ENCODE measurements at regions not wholly inside any gene's neighbourhood (a gene's known extent, or its start where the extent isn't known, plus 50 kb on each side); places are given as distances from the start of the nearest gene placed in this dataset.

DNA sequence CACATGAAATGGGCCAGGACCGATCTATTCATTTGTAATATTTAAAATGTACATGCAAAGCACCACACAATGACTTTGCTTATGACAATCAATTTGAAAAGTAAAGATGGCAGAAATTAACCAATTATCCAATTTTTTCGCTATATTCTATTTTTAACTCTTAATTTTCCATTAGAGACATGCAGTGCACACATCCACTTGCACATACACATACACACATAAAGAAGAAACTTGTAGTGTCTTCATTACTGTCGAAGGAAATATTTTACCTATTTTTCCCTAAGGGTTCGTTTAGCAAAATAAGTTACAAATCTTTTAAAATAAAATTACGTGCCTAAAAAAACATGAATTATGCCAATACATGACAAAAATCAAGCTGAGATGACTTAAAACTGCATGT, 194.3 kb upstream of the MDFIC2 start:
- intact Hi-C loops (cut with micrococcal nuclease; ENCODE audit: unreplicated experiment): no loop called here
- no peak for DNase-seq
- TF ChIP-seq, protein P1, sequence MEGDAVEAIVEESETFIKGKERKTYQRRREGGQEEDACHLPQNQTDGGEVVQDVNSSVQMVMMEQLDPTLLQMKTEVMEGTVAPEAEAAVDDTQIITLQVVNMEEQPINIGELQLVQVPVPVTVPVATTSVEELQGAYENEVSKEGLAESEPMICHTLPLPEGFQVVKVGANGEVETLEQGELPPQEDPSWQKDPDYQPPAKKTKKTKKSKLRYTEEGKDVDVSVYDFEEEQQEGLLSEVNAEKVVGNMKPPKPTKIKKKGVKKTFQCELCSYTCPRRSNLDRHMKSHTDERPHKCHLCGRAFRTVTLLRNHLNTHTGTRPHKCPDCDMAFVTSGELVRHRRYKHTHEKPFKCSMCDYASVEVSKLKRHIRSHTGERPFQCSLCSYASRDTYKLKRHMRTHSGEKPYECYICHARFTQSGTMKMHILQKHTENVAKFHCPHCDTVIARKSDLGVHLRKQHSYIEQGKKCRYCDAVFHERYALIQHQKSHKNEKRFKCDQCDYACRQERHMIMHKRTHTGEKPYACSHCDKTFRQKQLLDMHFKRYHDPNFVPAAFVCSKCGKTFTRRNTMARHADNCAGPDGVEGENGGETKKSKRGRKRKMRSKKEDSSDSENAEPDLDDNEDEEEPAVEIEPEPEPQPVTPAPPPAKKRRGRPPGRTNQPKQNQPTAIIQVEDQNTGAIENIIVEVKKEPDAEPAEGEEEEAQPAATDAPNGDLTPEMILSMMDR (IDR thresholded peaks at IDR 0.05; ENCODE audit: insufficient read depth in 1 of 2, low read depth in 1 of 2, low read length in 1 of 2, severe bottlenecking in 1 of 2, unreplicated experiment in 1 of 2): no peak
- H3K4me1 ChIP-seq: no peaks in the 10 kb centered on the region
- no peaks in the 10 kb centered on the region for H3K36me3 Mint-ChIP-seq (ENCODE audit: insufficient read depth, unreplicated experiment)
- H3K4me1 Mint-ChIP-seq (ENCODE audit: low read depth, unreplicated experiment): no peaks in the 10 kb centered on the region
- H3K27me3 ChIP-seq (replicated peaks; ENCODE audit: control insufficient read depth, insufficient read depth, low read length): no peaks in the 10 kb centered on the region
- H3K9me3 Mint-ChIP-seq (ENCODE audit: unreplicated experiment): no peaks in the 10 kb centered on the region
- H3K36me3 ChIP-seq (ENCODE audit: control insufficient read depth, insufficient read depth, low read length): no peaks in the 10 kb centered on the region
- H3K27ac Mint-ChIP-seq (ENCODE audit: unreplicated experiment): no peak overlapping the region
- POLR2A ChIA-PET: no interaction called here
- BruUV-seq (replicated peaks): no TSS peak
- no peaks in the 10 kb centered on the region for H3K9me3 ChIP-seq
- peaks cover 15% of the 10 kb centered on the region for H3K27me3 Mint-ChIP-seq (ENCODE audit: insufficient read depth, unreplicated experiment)
- CTCF ChIA-PET: no interaction called here
- no peak overlapping the region for H3K4me3 Mint-ChIP-seq (ENCODE audit: unreplicated experiment)
- no peak overlapping the region for H3K4me3 ChIP-seq (ENCODE audit: low read depth, low read length)

DNA sequence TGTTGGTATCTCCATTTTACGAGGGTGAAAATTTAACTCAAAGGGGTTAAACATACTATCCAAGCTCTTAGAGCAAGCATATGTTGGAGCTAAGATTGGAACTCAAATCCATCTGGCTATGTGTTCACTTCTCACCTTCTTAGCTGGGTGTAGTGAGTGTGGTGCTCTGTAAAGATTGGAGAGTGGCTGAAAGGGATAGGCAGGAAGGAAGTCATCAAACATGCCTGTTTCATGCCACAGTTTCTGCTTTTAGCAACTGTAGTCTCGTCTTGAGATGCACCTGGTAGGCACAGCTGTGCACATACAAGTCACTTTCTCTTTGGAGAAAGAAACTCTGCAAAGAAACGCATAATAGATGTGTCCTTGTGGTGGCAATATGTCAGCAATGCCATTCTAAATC, 189.1 kb upstream of the MDFIC2 start:
- no peak overlapping the region for H3K4me3 Mint-ChIP-seq (ENCODE audit: unreplicated experiment)
- no TSS peak for BruUV-seq (replicated peaks)
- Histone ChIP-seq H3K4me3 (ENCODE audit: low read depth, low read length) (no peak overlapping the region), H3K36me3 (ENCODE audit: control insufficient read depth, insufficient read depth, low read length) (no peaks in the 10 kb centered on the region), H3K27me3 (replicated peaks; ENCODE audit: control insufficient read depth, insufficient read depth, low read length) (no peaks in the 10 kb centered on the region), H3K4me1 (no peaks in the 10 kb centered on the region), H3K9me3 (no peaks in the 10 kb centered on the region)
- H3K4me1 Mint-ChIP-seq (ENCODE audit: low read depth, unreplicated experiment): no peaks in the 10 kb centered on the region
- H3K27me3 Mint-ChIP-seq (ENCODE audit: insufficient read depth, unreplicated experiment): peaks cover 17% of the 10 kb centered on the region
- DNase-seq: no peak
- TF ChIP-seq, protein P1 (IDR thresholded peaks at IDR 0.05; ENCODE audit: insufficient read depth in 1 of 2, low read depth in 1 of 2, low read length in 1 of 2, severe bottlenecking in 1 of 2, unreplicated experiment in 1 of 2): no peak
- ChIA-PET POLR2A (no interaction called here), CTCF (no interaction called here)
- intact Hi-C loops (cut with micrococcal nuclease; ENCODE audit: unreplicated experiment): no loop called here
- no peaks in the 10 kb centered on the region for H3K9me3 Mint-ChIP-seq (ENCODE audit: unreplicated experiment)
- H3K36me3 Mint-ChIP-seq (ENCODE audit: insufficient read depth, unreplicated experiment): no peaks in the 10 kb centered on the region
- no peak overlapping the region for H3K27ac Mint-ChIP-seq (ENCODE audit: unreplicated experiment)

DNA sequence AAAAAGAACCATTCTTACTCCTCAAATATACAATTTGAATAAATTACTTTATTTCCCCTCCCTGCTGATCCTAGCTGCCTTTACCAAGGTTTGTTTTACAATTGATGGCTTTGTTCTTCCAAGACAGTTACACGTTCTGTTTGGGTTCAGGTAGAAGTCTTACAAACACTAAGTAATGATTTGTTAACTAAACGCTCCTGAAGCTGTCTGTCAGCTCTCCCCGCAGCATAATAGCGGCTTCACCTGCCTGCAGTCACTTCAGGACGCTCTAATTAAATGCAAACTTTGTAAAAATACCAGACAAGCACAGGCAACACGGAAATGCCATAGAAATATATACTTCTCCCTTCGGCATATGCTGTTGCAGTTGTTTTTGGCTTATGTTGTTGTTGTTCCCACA, 176.4 kb upstream of the MDFIC2 start:
- TF ChIP-seq, protein P1 (IDR thresholded peaks at IDR 0.05; ENCODE audit: insufficient read depth in 1 of 2, low read depth in 1 of 2, low read length in 1 of 2, severe bottlenecking in 1 of 2, unreplicated experiment in 1 of 2): no peak
- no peak overlapping the region for H3K4me3 ChIP-seq (ENCODE audit: low read depth, low read length)
- H3K27me3 Mint-ChIP-seq (ENCODE audit: insufficient read depth, unreplicated experiment): peaks cover 23% of the 10 kb centered on the region
- ChIA-PET CTCF (no interaction called here), POLR2A (no interaction called here)
- no peaks in the 10 kb centered on the region for H3K36me3 Mint-ChIP-seq (ENCODE audit: insufficient read depth, unreplicated experiment)
- no peaks in the 10 kb centered on the region for H3K4me1 Mint-ChIP-seq (ENCODE audit: low read depth, unreplicated experiment)
- no peaks in the 10 kb centered on the region for H3K9me3 ChIP-seq
- H3K27ac Mint-ChIP-seq (ENCODE audit: unreplicated experiment): no peak overlapping the region
- H3K27me3 ChIP-seq (replicated peaks; ENCODE audit: control insufficient read depth, insufficient read depth, low read length): no peaks in the 10 kb centered on the region
- no TSS peak for BruUV-seq (replicated peaks)
- intact Hi-C loops (cut with micrococcal nuclease; ENCODE audit: unreplicated experiment): loop anchor here (5.0 kb wide), 1 partner anchor 247 kb away; no protein-coding TSS in a partner anchor
- no peaks in the 10 kb centered on the region for H3K36me3 ChIP-seq (ENCODE audit: control insufficient read depth, insufficient read depth, low read length)
- H3K9me3 Mint-ChIP-seq (ENCODE audit: unreplicated experiment): no peaks in the 10 kb centered on the region
- H3K4me1 ChIP-seq: no peaks in the 10 kb centered on the region
- no peak overlapping the region for H3K4me3 Mint-ChIP-seq (ENCODE audit: unreplicated experiment)
- DNase-seq: no peak

All from Caco-2 (cell line).